ENCODE measurements at regions not wholly inside any gene's neighbourhood (a gene's known extent, or its start where the extent isn't known, plus 50 kb on each side); places are given as distances from the start of the nearest gene placed in this dataset.

DNA sequence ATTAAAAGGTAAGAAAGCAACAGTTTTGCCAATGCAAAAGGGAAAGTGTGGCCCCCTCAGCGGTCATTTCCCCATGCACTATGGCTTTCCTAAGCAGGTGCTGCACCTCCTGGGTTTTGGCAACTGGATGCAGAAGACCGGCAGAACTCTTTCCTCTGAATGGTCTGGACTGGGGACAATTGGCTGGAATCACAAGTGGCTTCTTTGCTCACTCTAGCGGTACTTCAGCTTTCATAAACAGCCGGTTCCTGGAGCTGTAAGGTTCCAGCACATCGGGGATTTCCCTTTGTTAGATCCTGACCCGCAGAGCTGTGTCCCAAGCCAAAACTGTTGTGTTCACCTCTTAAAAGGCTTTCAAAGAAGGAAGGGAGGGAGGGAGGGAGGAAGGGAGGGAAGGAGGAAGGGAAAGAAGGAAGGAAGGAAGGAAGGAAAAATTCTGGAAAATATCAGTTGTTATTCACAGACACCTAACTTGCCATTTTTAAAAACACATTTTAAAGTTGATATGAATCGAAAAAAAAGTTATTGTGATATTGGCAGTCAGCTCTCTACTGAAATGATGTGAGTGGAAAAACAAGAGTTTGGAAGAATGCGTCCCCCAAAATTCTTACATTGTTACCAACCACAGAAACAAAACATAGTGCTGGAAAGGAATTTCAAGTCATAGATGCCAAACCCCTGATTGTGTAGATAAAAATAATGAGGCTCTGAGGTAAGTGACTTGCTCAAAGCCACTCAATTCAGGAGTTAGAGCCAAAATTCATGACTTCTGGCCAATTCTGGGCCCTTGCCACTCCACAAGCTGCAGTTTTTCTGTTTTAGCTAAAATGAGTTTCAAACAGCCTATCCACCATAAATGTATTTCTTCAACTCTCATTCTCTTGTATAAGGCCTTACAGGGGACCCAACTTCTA, 220.6 kb upstream of the HMGA2 start (continued):
- TF ChIP-seq TCF12 (IDR thresholded peaks at IDR 0.05) (peak; percentile 93), GATA2 (CRISPR knock-in tag; IDR thresholded peaks at IDR 0.05) (no peak), FOSL2 (IDR thresholded peaks at IDR 0.05; ENCODE audit: borderline replicate concordance, low read depth) (peak; percentile 75), SMC3 (IDR thresholded peaks at IDR 0.05; ENCODE audit: low read depth, low read length) (no peak), RAD21 (IDR thresholded peaks at IDR 0.05; ENCODE audit: low read length) (no peak), YY1 (IDR thresholded peaks at IDR 0.05; ENCODE audit: low read depth) (peak; percentile 26; the same call in 1 of the 2 replicates)
- TF ChIP-seq, protein P1, sequence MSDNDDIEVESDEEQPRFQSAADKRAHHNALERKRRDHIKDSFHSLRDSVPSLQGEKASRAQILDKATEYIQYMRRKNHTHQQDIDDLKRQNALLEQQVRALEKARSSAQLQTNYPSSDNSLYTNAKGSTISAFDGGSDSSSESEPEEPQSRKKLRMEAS (IDR thresholded peaks at IDR 0.05; ENCODE audit: low read depth) = peak; percentile 67
- TF ChIP-seq, protein P2, sequence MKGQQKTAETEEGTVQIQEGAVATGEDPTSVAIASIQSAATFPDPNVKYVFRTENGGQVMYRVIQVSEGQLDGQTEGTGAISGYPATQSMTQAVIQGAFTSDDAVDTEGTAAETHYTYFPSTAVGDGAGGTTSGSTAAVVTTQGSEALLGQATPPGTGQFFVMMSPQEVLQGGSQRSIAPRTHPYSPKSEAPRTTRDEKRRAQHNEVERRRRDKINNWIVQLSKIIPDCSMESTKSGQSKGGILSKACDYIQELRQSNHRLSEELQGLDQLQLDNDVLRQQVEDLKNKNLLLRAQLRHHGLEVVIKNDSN (IDR thresholded peaks at IDR 0.05; ENCODE audit: borderline replicate concordance, low read depth) = no peak
- TF ChIP-seq, protein P3, sequence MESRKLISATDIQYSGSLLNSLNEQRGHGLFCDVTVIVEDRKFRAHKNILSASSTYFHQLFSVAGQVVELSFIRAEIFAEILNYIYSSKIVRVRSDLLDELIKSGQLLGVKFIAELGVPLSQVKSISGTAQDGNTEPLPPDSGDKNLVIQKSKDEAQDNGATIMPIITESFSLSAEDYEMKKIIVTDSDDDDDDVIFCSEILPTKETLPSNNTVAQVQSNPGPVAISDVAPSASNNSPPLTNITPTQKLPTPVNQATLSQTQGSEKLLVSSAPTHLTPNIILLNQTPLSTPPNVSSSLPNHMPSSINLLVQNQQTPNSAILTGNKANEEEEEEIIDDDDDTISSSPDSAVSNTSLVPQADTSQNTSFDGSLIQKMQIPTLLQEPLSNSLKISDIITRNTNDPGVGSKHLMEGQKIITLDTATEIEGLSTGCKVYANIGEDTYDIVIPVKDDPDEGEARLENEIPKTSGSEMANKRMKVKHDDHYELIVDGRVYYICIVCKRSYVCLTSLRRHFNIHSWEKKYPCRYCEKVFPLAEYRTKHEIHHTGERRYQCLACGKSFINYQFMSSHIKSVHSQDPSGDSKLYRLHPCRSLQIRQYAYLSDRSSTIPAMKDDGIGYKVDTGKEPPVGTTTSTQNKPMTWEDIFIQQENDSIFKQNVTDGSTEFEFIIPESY (IDR thresholded peaks at IDR 0.05; ENCODE audit: borderline replicate concordance, low read depth) = no peak

DNA sequence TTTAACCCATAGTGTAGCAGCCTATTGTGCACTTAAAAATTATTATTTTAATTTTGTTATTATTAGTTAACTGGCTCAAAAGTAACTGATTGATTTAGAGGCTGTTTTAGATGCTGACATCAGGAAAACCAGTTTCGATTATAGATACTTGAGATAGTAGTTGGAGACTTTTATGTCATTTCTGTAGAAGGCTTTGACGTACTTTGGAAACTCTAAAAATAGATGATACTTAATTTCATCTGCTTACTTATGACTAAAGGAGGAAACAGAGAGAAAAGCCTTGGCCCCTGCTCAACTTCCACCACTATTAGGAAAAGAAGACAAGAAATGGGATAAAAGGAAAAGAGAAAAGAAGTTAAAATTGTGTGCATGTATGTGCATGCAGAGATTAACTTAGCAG, 219.3 kb upstream of the HMGA2 start:
- WGBS (ENCODE audit: low lambda C conversion rate) = 18% methylated on average over 2 of the region's 2 CpGs
- TF ChIP-seq RCOR1 (IDR thresholded peaks at IDR 0.05; ENCODE audit: low read length) (no peak), MEF2A (IDR thresholded peaks at IDR 0.05; ENCODE audit: borderline replicate concordance, low read depth) (peak; percentile 51; the same call in 1 of the 2 replicates), MXI1 (IDR thresholded peaks at IDR 0.05; ENCODE audit: low read depth, low read length) (no peak), ELF1 (IDR thresholded peaks at IDR 0.05) (no peak), POLR2AphosphoS5 (IDR thresholded peaks at IDR 0.05; ENCODE audit: low read depth, low read length) (peak; percentile 4; the same call in 1 of the 2 replicates)
- TF ChIP-seq, protein P4, sequence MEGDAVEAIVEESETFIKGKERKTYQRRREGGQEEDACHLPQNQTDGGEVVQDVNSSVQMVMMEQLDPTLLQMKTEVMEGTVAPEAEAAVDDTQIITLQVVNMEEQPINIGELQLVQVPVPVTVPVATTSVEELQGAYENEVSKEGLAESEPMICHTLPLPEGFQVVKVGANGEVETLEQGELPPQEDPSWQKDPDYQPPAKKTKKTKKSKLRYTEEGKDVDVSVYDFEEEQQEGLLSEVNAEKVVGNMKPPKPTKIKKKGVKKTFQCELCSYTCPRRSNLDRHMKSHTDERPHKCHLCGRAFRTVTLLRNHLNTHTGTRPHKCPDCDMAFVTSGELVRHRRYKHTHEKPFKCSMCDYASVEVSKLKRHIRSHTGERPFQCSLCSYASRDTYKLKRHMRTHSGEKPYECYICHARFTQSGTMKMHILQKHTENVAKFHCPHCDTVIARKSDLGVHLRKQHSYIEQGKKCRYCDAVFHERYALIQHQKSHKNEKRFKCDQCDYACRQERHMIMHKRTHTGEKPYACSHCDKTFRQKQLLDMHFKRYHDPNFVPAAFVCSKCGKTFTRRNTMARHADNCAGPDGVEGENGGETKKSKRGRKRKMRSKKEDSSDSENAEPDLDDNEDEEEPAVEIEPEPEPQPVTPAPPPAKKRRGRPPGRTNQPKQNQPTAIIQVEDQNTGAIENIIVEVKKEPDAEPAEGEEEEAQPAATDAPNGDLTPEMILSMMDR (IDR thresholded peaks at IDR 0.05) = no peak
- TF ChIP-seq, protein P5, sequence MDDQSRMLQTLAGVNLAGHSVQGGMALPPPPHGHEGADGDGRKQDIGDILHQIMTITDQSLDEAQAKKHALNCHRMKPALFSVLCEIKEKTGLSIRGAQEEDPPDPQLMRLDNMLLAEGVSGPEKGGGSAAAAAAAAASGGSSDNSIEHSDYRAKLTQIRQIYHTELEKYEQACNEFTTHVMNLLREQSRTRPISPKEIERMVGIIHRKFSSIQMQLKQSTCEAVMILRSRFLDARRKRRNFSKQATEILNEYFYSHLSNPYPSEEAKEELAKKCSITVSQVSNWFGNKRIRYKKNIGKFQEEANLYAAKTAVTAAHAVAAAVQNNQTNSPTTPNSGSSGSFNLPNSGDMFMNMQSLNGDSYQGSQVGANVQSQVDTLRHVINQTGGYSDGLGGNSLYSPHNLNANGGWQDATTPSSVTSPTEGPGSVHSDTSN (IDR thresholded peaks at IDR 0.05) = no peak; the same call in 1 of the 2 replicates
- Histone ChIP-seq H3K9me3 (no peaks in the 10 kb centered on the region), H3K9me2 (no peaks in the 10 kb centered on the region), H3F3A (replicated peaks; ENCODE audit: insufficient read depth) (peaks cover 50% of the 10 kb centered on the region), H3K4me3 (ENCODE audit: low read depth in 2 of 2, low read length in 1 of 2) (peak overlapping the region in 1 of 2 experiments; percentile 59; a peak in 1 of 4 replicates), H3K4me1 (ENCODE audit: control insufficient read depth in 1 of 2, insufficient read depth in 2 of 2, low read depth in 1 of 2, low read length in 1 of 2) (peaks cover 0 to 71% of the 10 kb centered on the region in 2 experiments; a peak in 3 of 4 replicates), H3K9ac (peak overlapping the region; percentile 85), H3K36me3 (replicated peaks in 1 of 2; ENCODE audit: control insufficient read depth in 1 of 2, insufficient read depth in 2 of 2, low read length in 1 of 2) (peaks cover 7 to 54% of the 10 kb centered on the region in 2 experiments), H3K79me2 (ENCODE audit: insufficient read depth) (peaks cover 79% of the 10 kb centered on the region), H3K27ac (ENCODE audit: low read depth in 2 of 2, low read length in 1 of 2) (peak overlapping the region; percentile 88 to 98; a peak in 3 of 4 replicates), H3K4me2 (peak overlapping the region; percentile 76; the same call in 1 of the 2 replicates), H2AFZ (ENCODE audit: low read depth) (no peak overlapping the region), H3K27me3 (ENCODE audit: insufficient read depth) (no peaks in the 10 kb centered on the region), H4K20me1 (ENCODE audit: insufficient read depth) (no peaks in the 10 kb centered on the region)
- CTCF ChIA-PET = no interaction called here
- POLR2A ChIA-PET = no interaction called here
- DNase-seq = no peak

All from SK-N-SH (cell line).